ENCODE measurements at regions not wholly inside any gene's neighbourhood (a gene's known extent, or its start where the extent isn't known, plus 50 kb on each side); places are given as distances from the start of the nearest gene placed in this dataset.

- TF ChIP-seq CHD7 (IDR thresholded peaks at IDR 0.05; ENCODE audit: insufficient replicate concordance, low read length) (no peak), RBBP5 (IDR thresholded peaks at IDR 0.05; ENCODE audit: borderline replicate concordance, low read depth, low read length) (no peak), HDAC2 (IDR thresholded peaks at IDR 0.05; ENCODE audit: borderline replicate concordance in 1 of 2, low read depth in 2 of 2, low read length in 2 of 2) (no peak), POU5F1 (IDR thresholded peaks at IDR 0.05; ENCODE audit: low read depth, low read length) (no peak), SIN3A (conservative IDR thresholded peaks at IDR 0.05 in 1 of 2, IDR thresholded peaks at IDR 0.05 in 1 of 2; ENCODE audit: low read depth in 1 of 2, low read length in 2 of 2) (no peak), CTCF (IDR thresholded peaks at IDR 0.05; ENCODE audit: control extremely low read depth in 1 of 3, insufficient read depth in 1 of 3, low read depth in 1 of 3, low read length in 3 of 3) (no peak), CEBPB (IDR thresholded peaks at IDR 0.05; ENCODE audit: low read depth, low read length) (no peak), CBX5 (IDR thresholded peaks at IDR 0.05; ENCODE audit: low read depth, low read length) (no peak), SP2 (IDR thresholded peaks at IDR 0.05; ENCODE audit: low read length) (no peak)
Measured at GRCh38 chr2:65786765-65787164, 354.4 kb upstream of the SPRED2 start (continued).
